ENCODE measurements at regions not wholly inside any gene's neighbourhood (a gene's known extent, or its start where the extent isn't known, plus 50 kb on each side); places are given as distances from the start of the nearest gene placed in this dataset.

GRCh38 chr7:43057141-43057540 is 55.3 kb upstream of the HECW1 start:
- CTCF ChIA-PET, result no interaction called here

More at GRCh38 chr7:43057141-43057540, 55.3 kb upstream of the HECW1 start:
- H2AFZ ChIP-seq (ENCODE audit: low read depth), result no peak overlapping the region
- WGBS (ENCODE audit: low lambda C conversion rate), result 12% methylated on average over 3 of the region's 3 CpGs
- H3K36me3 ChIP-seq (replicated peaks in 1 of 2; ENCODE audit: control insufficient read depth in 1 of 2, insufficient read depth in 2 of 2, low read length in 1 of 2), result no peaks in the 10 kb centered on the region
- H3K9me3 ChIP-seq, result no peaks in the 10 kb centered on the region
- H3K27me3 ChIP-seq (ENCODE audit: insufficient read depth), result peaks cover 25% of the 10 kb centered on the region
- DNase-seq, result no peak
- H3K4me1 ChIP-seq (ENCODE audit: control insufficient read depth in 1 of 2, insufficient read depth in 2 of 2, low read depth in 1 of 2, low read length in 1 of 2), result no peaks in the 10 kb centered on the region
- no peaks in the 10 kb centered on the region for H4K20me1 ChIP-seq (ENCODE audit: insufficient read depth)
- no peaks in the 10 kb centered on the region for H3K9me2 ChIP-seq
- H3F3A ChIP-seq (replicated peaks; ENCODE audit: insufficient read depth), result no peaks in the 10 kb centered on the region
- no peaks in the 10 kb centered on the region for H3K79me2 ChIP-seq (ENCODE audit: insufficient read depth)
- no peak overlapping the region for H3K27ac ChIP-seq (ENCODE audit: low read depth in 2 of 2, low read length in 1 of 2)
- no peak overlapping the region for H3K9ac ChIP-seq
- no peak overlapping the region for H3K4me2 ChIP-seq
- TF ChIP-seq FOXM1 (IDR thresholded peaks at IDR 0.05; ENCODE audit: low read depth), result no peak
- TF ChIP-seq RAD21 (IDR thresholded peaks at IDR 0.05; ENCODE audit: low read length), result no peak
- TF ChIP-seq, protein P1, sequence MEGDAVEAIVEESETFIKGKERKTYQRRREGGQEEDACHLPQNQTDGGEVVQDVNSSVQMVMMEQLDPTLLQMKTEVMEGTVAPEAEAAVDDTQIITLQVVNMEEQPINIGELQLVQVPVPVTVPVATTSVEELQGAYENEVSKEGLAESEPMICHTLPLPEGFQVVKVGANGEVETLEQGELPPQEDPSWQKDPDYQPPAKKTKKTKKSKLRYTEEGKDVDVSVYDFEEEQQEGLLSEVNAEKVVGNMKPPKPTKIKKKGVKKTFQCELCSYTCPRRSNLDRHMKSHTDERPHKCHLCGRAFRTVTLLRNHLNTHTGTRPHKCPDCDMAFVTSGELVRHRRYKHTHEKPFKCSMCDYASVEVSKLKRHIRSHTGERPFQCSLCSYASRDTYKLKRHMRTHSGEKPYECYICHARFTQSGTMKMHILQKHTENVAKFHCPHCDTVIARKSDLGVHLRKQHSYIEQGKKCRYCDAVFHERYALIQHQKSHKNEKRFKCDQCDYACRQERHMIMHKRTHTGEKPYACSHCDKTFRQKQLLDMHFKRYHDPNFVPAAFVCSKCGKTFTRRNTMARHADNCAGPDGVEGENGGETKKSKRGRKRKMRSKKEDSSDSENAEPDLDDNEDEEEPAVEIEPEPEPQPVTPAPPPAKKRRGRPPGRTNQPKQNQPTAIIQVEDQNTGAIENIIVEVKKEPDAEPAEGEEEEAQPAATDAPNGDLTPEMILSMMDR (IDR thresholded peaks at IDR 0.05), result no peak
- no peak for TF ChIP-seq TEAD4 (IDR thresholded peaks at IDR 0.05; ENCODE audit: borderline replicate concordance, insufficient read depth)
- no peak for TF ChIP-seq RFX5 (IDR thresholded peaks at IDR 0.05; ENCODE audit: low read length)
- TF ChIP-seq USF2 (IDR thresholded peaks at IDR 0.05; ENCODE audit: borderline replicate concordance, low read depth, low read length), result no peak
- no peak for TF ChIP-seq IRF3 (IDR thresholded peaks at IDR 0.05; ENCODE audit: low read depth, low read length)
- TF ChIP-seq, protein P2, sequence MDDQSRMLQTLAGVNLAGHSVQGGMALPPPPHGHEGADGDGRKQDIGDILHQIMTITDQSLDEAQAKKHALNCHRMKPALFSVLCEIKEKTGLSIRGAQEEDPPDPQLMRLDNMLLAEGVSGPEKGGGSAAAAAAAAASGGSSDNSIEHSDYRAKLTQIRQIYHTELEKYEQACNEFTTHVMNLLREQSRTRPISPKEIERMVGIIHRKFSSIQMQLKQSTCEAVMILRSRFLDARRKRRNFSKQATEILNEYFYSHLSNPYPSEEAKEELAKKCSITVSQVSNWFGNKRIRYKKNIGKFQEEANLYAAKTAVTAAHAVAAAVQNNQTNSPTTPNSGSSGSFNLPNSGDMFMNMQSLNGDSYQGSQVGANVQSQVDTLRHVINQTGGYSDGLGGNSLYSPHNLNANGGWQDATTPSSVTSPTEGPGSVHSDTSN (IDR thresholded peaks at IDR 0.05), result no peak
- TF ChIP-seq NFIC (IDR thresholded peaks at IDR 0.05; ENCODE audit: borderline replicate concordance), result no peak
- no peak for TF ChIP-seq MXI1 (IDR thresholded peaks at IDR 0.05; ENCODE audit: low read depth, low read length)
- TF ChIP-seq EP300 (IDR thresholded peaks at IDR 0.05; ENCODE audit: borderline replicate concordance in 1 of 2, low read depth in 1 of 2, low read length in 1 of 2), result no peak
- no peak for TF ChIP-seq JUND (IDR thresholded peaks at IDR 0.05)
- no peak for TF ChIP-seq TCF12 (IDR thresholded peaks at IDR 0.05)
- no peak for TF ChIP-seq REST (IDR thresholded peaks at IDR 0.05; ENCODE audit: low read depth, low read length)
- TF ChIP-seq, protein P3, sequence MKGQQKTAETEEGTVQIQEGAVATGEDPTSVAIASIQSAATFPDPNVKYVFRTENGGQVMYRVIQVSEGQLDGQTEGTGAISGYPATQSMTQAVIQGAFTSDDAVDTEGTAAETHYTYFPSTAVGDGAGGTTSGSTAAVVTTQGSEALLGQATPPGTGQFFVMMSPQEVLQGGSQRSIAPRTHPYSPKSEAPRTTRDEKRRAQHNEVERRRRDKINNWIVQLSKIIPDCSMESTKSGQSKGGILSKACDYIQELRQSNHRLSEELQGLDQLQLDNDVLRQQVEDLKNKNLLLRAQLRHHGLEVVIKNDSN (IDR thresholded peaks at IDR 0.05; ENCODE audit: borderline replicate concordance, low read depth), result no peak
- no peak for TF ChIP-seq GATA2 (CRISPR knock-in tag; IDR thresholded peaks at IDR 0.05)
- no peak for TF ChIP-seq SIN3A (IDR thresholded peaks at IDR 0.05; ENCODE audit: borderline replicate concordance, low read depth, low read length)
- TF ChIP-seq EZH2phosphoT487 (IDR thresholded peaks at IDR 0.05; ENCODE audit: borderline replicate concordance, low read depth), result no peak
- POLR2A ChIA-PET, result no interaction called here
- no peak overlapping the region for H3K4me3 ChIP-seq (ENCODE audit: low read depth in 2 of 2, low read length in 1 of 2)
